ENCODE measurements at regions not wholly inside any gene's neighbourhood (a gene's known extent, or its start where the extent isn't known, plus 50 kb on each side); places are given as distances from the start of the nearest gene placed in this dataset.

GRCh38 chr11:95502522-95502921, 271.5 kb upstream of the SESN3 start:
- POLR2A ChIA-PET (ENCODE audit: low non-redundant PET) = no interaction called here
- Histone ChIP-seq H3K9me3 (ENCODE audit: low read depth, low read length, poor library complexity, severe bottlenecking) (no peaks in the 10 kb centered on the region), H3K4me1 (ENCODE audit: insufficient read depth, low read length, poor library complexity, severe bottlenecking) (no peaks in the 10 kb centered on the region), H3K4me3 (ENCODE audit: low read depth, low read length, poor library complexity, severe bottlenecking) (no peak overlapping the region), H3K27ac (ENCODE audit: low read depth, low read length, poor library complexity, severe bottlenecking) (no peak overlapping the region), H3K27me3 (replicated peaks; ENCODE audit: insufficient read depth, low read depth, low read length, poor library complexity) (no peaks in the 10 kb centered on the region), H3K36me3 (ENCODE audit: insufficient read depth, low read length, poor library complexity, severe bottlenecking) (no peaks in the 10 kb centered on the region)
- CTCF ChIA-PET = no interaction called here
- no peak for TF ChIP-seq EZH2 (IDR thresholded peaks at IDR 0.05; ENCODE audit: borderline replicate concordance, low read depth, low read length, poor library complexity, severe bottlenecking)
- no peak for TF ChIP-seq CTCF (conservative IDR thresholded peaks at IDR 0.05; ENCODE audit: low read depth, low read length)
- intact Hi-C loops (cut with micrococcal nuclease; ENCODE audit: unreplicated experiment) = no loop called here
- DNase-seq (ENCODE audit: low spot score) = no peak
- no TSS peak for BruUV-seq (replicated peaks)

GRCh38 chr11:95501761-95502266, 270.8 kb upstream of the SESN3 start:
- no peaks in the 10 kb centered on the region for H3K4me1 ChIP-seq (ENCODE audit: insufficient read depth, low read length, poor library complexity, severe bottlenecking)
- POLR2A ChIA-PET (ENCODE audit: low non-redundant PET) = no interaction called here
- DNase-seq (ENCODE audit: low spot score) = no peak
- TF ChIP-seq CTCF (conservative IDR thresholded peaks at IDR 0.05; ENCODE audit: low read depth, low read length) (no peak), EZH2 (IDR thresholded peaks at IDR 0.05; ENCODE audit: borderline replicate concordance, low read depth, low read length, poor library complexity, severe bottlenecking) (no peak)
- no peak overlapping the region for H3K27ac ChIP-seq (ENCODE audit: low read depth, low read length, poor library complexity, severe bottlenecking)
- H3K36me3 ChIP-seq (ENCODE audit: insufficient read depth, low read length, poor library complexity, severe bottlenecking) = no peaks in the 10 kb centered on the region
- H3K9me3 ChIP-seq (ENCODE audit: low read depth, low read length, poor library complexity, severe bottlenecking) = no peaks in the 10 kb centered on the region
- intact Hi-C loops (cut with micrococcal nuclease; ENCODE audit: unreplicated experiment) = no loop called here
- CTCF ChIA-PET = no interaction called here
- H3K27me3 ChIP-seq (replicated peaks; ENCODE audit: insufficient read depth, low read depth, low read length, poor library complexity) = no peaks in the 10 kb centered on the region
- BruUV-seq (replicated peaks) = no TSS peak
- H3K4me3 ChIP-seq (ENCODE audit: low read depth, low read length, poor library complexity, severe bottlenecking) = no peak overlapping the region

- DNase-seq (ENCODE audit: low spot score) = no peak
- intact Hi-C loops (cut with micrococcal nuclease; ENCODE audit: unreplicated experiment) = no loop called here
- H3K9me3 ChIP-seq (ENCODE audit: low read depth, low read length, poor library complexity, severe bottlenecking) = no peaks in the 10 kb centered on the region
- BruUV-seq (replicated peaks) = no TSS peak
- H3K4me3 ChIP-seq (ENCODE audit: low read depth, low read length, poor library complexity, severe bottlenecking) = no peak overlapping the region
- H3K4me1 ChIP-seq (ENCODE audit: insufficient read depth, low read length, poor library complexity, severe bottlenecking) = no peaks in the 10 kb centered on the region
- H3K36me3 ChIP-seq (ENCODE audit: insufficient read depth, low read length, poor library complexity, severe bottlenecking) = no peaks in the 10 kb centered on the region
- ChIA-PET CTCF (no interaction called here), POLR2A (ENCODE audit: low non-redundant PET) (no interaction called here)
- H3K27ac ChIP-seq (ENCODE audit: low read depth, low read length, poor library complexity, severe bottlenecking) = no peak overlapping the region
- TF ChIP-seq CTCF (conservative IDR thresholded peaks at IDR 0.05; ENCODE audit: low read depth, low read length) = no peak
- TF ChIP-seq EZH2 (IDR thresholded peaks at IDR 0.05; ENCODE audit: borderline replicate concordance, low read depth, low read length, poor library complexity, severe bottlenecking) = no peak
- no peaks in the 10 kb centered on the region for H3K27me3 ChIP-seq (replicated peaks; ENCODE audit: insufficient read depth, low read depth, low read length, poor library complexity)
Measured at GRCh38 chr11:95500466-95500865, 269.5 kb upstream of the SESN3 start.

Measured in A673 (cell line).